ENCODE measurements at regions not wholly inside any gene's neighbourhood (a gene's known extent, or its start where the extent isn't known, plus 50 kb on each side); places are given as distances from the start of the nearest gene placed in this dataset.

DNA sequence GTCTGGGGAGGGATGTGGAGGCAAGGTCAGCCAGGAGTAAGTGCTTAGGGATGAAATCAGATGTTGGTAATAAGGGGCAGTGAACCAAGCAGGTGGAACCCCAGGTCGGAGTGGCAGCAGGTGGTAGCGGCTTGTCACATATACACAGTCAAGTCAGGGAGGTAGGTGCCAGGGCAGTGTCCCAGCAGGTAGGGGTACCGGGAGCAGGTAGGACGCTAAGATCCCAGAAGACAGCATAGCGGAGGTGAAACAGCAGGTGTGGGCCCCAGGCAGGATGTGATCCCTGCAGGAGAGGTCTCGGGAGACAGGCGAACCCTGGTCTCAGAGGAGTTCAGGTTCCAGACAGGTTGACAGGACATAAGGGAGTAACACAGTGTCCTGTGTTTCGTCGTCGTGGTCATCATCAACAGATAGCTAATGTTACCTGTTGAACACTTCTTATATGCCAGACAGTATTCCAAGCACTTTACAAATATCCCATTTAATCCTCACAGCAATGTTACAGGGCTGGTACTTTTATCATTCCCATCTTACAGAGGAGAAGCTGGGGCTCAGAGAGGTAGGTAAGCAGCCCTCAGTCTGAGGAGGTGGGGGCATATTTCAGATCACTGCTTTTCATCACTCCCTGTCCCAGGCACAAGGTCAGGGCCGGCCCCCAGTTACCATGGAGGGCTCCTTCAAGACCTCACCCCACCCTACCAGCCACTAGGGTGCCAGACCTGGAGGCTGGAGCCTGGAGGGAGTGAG lies 241.6 kb downstream of the UACA start:
- H3K27ac ChIP-seq (replicated peaks), result no peak overlapping the region
- TF ChIP-seq SPI1 (IDR thresholded peaks at IDR 0.05; ENCODE audit: borderline replicate concordance, low read depth), result no peak
- TF ChIP-seq GABPA (IDR thresholded peaks at IDR 0.05; ENCODE audit: low read depth), result no peak
- TF ChIP-seq POLR2AphosphoS5 (IDR thresholded peaks at IDR 0.05; ENCODE audit: low read depth), result no peak
- DNase-seq (ENCODE audit: low read depth in 1 of 2, low spot score in 1 of 2), result no peak
- H3K4me3 ChIP-seq (replicated peaks; ENCODE audit: insufficient read depth, low read length), result no peak overlapping the region
- no peaks in the 10 kb centered on the region for H3K27me3 ChIP-seq (ENCODE audit: insufficient read depth, poor library complexity, severe bottlenecking)

DNA sequence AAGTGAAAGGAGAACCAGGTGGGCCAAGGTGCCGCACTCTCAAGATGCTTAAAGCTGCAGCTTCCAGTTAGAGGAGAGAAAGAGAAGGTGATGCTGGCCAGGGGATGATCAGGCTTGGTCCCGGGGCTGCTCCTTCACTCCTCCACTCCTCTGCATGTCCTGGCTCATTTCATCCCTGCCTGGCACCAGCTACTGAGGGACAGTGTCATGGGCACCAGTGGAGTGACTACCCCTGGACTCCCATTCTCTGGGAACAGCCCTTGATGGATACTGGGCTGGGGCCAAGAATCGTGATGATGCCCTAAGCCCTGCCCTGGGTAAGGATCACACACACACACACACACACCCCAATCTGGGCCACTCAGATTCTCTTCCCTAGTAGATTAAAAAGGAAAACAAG lies 243.7 kb downstream of the UACA start:
- DNase-seq (ENCODE audit: low read depth in 1 of 2, low spot score in 1 of 2), result no peak
- no peak for TF ChIP-seq POLR2AphosphoS5 (IDR thresholded peaks at IDR 0.05; ENCODE audit: low read depth)
- no peak overlapping the region for H3K27ac ChIP-seq (replicated peaks)
- H3K4me3 ChIP-seq (replicated peaks; ENCODE audit: insufficient read depth, low read length), result no peak overlapping the region
- no peaks in the 10 kb centered on the region for H3K27me3 ChIP-seq (ENCODE audit: insufficient read depth, poor library complexity, severe bottlenecking)

DNA sequence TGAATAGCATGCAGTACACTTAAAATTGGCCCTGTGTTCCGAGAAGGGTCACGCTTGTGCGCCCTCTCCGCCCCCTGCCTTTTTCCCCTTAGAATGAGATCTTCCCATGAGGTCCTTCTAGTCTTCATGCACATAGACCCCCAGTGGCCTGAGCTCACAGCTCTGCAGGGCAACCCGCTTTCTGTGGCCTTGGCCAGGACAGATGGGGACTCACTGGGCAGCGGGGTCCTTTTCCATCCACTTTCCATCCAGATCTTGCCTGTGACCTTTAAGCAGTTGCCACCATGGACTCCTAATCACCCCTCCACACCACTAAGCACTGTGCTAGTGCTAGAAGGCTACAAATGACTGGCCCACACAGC lies 244.4 kb downstream of the UACA start:
- no peak overlapping the region for H3K4me3 ChIP-seq (replicated peaks; ENCODE audit: insufficient read depth, low read length)
- no peak overlapping the region for H3K27ac ChIP-seq (replicated peaks)
- H3K27me3 ChIP-seq (ENCODE audit: insufficient read depth, poor library complexity, severe bottlenecking), result no peaks in the 10 kb centered on the region
- TF ChIP-seq, protein P1, sequence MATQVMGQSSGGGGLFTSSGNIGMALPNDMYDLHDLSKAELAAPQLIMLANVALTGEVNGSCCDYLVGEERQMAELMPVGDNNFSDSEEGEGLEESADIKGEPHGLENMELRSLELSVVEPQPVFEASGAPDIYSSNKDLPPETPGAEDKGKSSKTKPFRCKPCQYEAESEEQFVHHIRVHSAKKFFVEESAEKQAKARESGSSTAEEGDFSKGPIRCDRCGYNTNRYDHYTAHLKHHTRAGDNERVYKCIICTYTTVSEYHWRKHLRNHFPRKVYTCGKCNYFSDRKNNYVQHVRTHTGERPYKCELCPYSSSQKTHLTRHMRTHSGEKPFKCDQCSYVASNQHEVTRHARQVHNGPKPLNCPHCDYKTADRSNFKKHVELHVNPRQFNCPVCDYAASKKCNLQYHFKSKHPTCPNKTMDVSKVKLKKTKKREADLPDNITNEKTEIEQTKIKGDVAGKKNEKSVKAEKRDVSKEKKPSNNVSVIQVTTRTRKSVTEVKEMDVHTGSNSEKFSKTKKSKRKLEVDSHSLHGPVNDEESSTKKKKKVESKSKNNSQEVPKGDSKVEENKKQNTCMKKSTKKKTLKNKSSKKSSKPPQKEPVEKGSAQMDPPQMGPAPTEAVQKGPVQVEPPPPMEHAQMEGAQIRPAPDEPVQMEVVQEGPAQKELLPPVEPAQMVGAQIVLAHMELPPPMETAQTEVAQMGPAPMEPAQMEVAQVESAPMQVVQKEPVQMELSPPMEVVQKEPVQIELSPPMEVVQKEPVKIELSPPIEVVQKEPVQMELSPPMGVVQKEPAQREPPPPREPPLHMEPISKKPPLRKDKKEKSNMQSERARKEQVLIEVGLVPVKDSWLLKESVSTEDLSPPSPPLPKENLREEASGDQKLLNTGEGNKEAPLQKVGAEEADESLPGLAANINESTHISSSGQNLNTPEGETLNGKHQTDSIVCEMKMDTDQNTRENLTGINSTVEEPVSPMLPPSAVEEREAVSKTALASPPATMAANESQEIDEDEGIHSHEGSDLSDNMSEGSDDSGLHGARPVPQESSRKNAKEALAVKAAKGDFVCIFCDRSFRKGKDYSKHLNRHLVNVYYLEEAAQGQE (IDR thresholded peaks at IDR 0.05; ENCODE audit: insufficient replicate concordance, low read depth), result no peak
- no peak for TF ChIP-seq GABPA (IDR thresholded peaks at IDR 0.05; ENCODE audit: low read depth)
- TF ChIP-seq SPI1 (IDR thresholded peaks at IDR 0.05; ENCODE audit: borderline replicate concordance, low read depth), result no peak
- TF ChIP-seq, protein P2, sequence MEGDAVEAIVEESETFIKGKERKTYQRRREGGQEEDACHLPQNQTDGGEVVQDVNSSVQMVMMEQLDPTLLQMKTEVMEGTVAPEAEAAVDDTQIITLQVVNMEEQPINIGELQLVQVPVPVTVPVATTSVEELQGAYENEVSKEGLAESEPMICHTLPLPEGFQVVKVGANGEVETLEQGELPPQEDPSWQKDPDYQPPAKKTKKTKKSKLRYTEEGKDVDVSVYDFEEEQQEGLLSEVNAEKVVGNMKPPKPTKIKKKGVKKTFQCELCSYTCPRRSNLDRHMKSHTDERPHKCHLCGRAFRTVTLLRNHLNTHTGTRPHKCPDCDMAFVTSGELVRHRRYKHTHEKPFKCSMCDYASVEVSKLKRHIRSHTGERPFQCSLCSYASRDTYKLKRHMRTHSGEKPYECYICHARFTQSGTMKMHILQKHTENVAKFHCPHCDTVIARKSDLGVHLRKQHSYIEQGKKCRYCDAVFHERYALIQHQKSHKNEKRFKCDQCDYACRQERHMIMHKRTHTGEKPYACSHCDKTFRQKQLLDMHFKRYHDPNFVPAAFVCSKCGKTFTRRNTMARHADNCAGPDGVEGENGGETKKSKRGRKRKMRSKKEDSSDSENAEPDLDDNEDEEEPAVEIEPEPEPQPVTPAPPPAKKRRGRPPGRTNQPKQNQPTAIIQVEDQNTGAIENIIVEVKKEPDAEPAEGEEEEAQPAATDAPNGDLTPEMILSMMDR (IDR thresholded peaks at IDR 0.05; ENCODE audit: insufficient read depth, low read length), result no peak
- TF ChIP-seq POLR2AphosphoS5 (IDR thresholded peaks at IDR 0.05; ENCODE audit: low read depth), result no peak
- DNase-seq (ENCODE audit: low read depth in 1 of 2, low spot score in 1 of 2), result no peak

DNA sequence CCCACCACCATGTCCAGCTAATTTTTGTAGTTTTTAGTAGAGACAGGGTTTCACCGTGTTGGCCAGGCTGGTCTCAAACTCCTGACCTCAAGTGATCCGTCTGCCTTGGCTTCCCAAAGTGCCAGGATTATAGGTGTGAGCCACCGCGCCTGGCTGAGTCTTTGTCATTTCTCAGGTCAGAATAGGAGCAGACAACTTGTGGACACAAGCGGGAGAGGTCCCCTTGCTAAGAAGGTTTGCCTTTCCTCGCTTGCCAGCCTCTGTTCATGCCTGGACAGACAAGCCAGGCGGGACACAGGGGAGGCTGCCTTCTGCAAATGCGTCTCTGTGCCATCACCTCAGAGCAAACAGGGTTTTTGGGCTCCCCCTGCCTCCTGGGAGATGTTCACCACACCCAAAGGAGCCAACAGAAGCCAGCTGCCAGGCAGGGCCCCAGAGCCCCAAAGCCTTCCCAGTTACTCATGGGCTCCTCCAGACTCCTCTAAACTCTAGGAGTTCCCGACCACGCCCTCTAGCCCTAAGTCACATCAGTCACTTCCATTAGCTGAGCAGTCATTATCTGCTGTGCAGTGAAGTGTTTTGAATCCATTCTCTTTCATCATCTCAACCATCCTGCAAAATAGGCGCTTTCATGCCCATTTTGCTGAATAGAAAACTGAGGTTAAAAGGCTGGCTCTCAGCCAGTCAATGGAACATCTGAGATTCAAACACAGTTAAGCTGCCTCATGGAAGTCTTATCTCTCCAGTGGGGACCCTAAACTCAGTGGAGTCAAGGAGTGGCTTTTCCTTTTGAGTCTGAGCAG lies 245.0 kb downstream of the UACA start:
- TF ChIP-seq GABPA (IDR thresholded peaks at IDR 0.05; ENCODE audit: low read depth) (no peak), POLR2AphosphoS5 (IDR thresholded peaks at IDR 0.05; ENCODE audit: low read depth) (no peak), SPI1 (IDR thresholded peaks at IDR 0.05; ENCODE audit: borderline replicate concordance, low read depth) (no peak)
- TF ChIP-seq, protein P2 (IDR thresholded peaks at IDR 0.05; ENCODE audit: insufficient read depth, low read length), result no peak
- TF ChIP-seq, protein P1 (IDR thresholded peaks at IDR 0.05; ENCODE audit: insufficient replicate concordance, low read depth), result no peak
- H3K27me3 ChIP-seq (ENCODE audit: insufficient read depth, poor library complexity, severe bottlenecking), result no peaks in the 10 kb centered on the region
- DNase-seq (ENCODE audit: low read depth in 1 of 2, low spot score in 1 of 2), result no peak
- no peak overlapping the region for H3K27ac ChIP-seq (replicated peaks)
- H3K4me3 ChIP-seq (replicated peaks; ENCODE audit: insufficient read depth, low read length), result no peak overlapping the region
